Memory B cell (primary cell): ENCODE measurements at regions not wholly inside any gene's neighbourhood (a gene's known extent, or its start where the extent isn't known, plus 50 kb on each side); places are given as distances from the start of the nearest gene placed in this dataset.

Experiments used
- ATAC-seq: fragments of 150-1000 bp; cut with Tn5 transposase; 2 replicates; pipeline ENCODE4 v1.10.0; 2021; ENCODE audit warnings: low read depth, mild to moderate bottlenecking, moderate library complexity
- DNase-seq, 2 donors: peaks; one replicate each; pipeline ENCODE4 v3.0.0; 2022; ENCODE audit warnings: low spot score in 2 of 2
- H3K27ac Mint-ChIP-seq: one replicate; pipeline ENCODE4 v1.8.0; 2022; ENCODE audit warnings: mild to moderate bottlenecking, moderate library complexity, mixed read lengths
- H3K27me3 Mint-ChIP-seq: one replicate; pipeline ENCODE4 v1.8.0; 2022; ENCODE audit warnings: mixed read lengths
- H3K36me3 Mint-ChIP-seq: one replicate; pipeline ENCODE4 v1.8.0; 2022; ENCODE audit warnings: mild to moderate bottlenecking, mixed read lengths
- H3K4me1 Mint-ChIP-seq: one replicate; pipeline ENCODE4 v1.8.0; 2022; ENCODE audit warnings: mixed read lengths
- H3K4me3 Mint-ChIP-seq: one replicate; pipeline ENCODE4 v1.8.0; 2022; ENCODE audit warnings: mild to moderate bottlenecking, moderate library complexity, mixed read lengths
- H3K9me3 Mint-ChIP-seq: one replicate; pipeline ENCODE4 v1.8.0; 2022; ENCODE audit warnings: mixed read lengths

- H3K27ac Mint-ChIP-seq = no peak overlapping the region
- no peaks in the 10 kb centered on the region for H3K27me3 Mint-ChIP-seq
- H3K36me3 Mint-ChIP-seq = no peaks in the 10 kb centered on the region
- H3K4me3 Mint-ChIP-seq = no peak overlapping the region
- DNase-seq = no peak
- H3K9me3 Mint-ChIP-seq = peaks cover 1% of the 10 kb centered on the region
- no peak for ATAC-seq
- no peaks in the 10 kb centered on the region for H3K4me1 Mint-ChIP-seq
Measured at GRCh38 chr5:23405316-23406068, 101.9 kb upstream of the PRDM9 start.

- Mint-ChIP-seq H3K27ac (no peak overlapping the region), H3K36me3 (no peaks in the 10 kb centered on the region), H3K4me3 (no peak overlapping the region), H3K4me1 (no peaks in the 10 kb centered on the region), H3K27me3 (no peaks in the 10 kb centered on the region), H3K9me3 (peaks cover 3% of the 10 kb centered on the region)
- no peak for ATAC-seq
- no peak for DNase-seq
Measured at GRCh38 chr5:23402585-23402984, 104.8 kb upstream of the PRDM9 start.

GRCh38 chr5:23400951-23401350 lies 106.5 kb upstream of the PRDM9 start:
- H3K27me3 Mint-ChIP-seq = no peaks in the 10 kb centered on the region
- DNase-seq (no peak), ATAC-seq (no peak)
- H3K36me3 Mint-ChIP-seq = no peaks in the 10 kb centered on the region
- H3K9me3 Mint-ChIP-seq = peaks cover 3% of the 10 kb centered on the region
- H3K27ac Mint-ChIP-seq = no peak overlapping the region
- H3K4me3 Mint-ChIP-seq = no peak overlapping the region
- H3K4me1 Mint-ChIP-seq = no peaks in the 10 kb centered on the region

GRCh38 chr5:23396346-23396745 lies 111.1 kb upstream of the PRDM9 start:
- no peaks in the 10 kb centered on the region for H3K4me1 Mint-ChIP-seq
- DNase-seq = no peak
- H3K27ac Mint-ChIP-seq = no peak overlapping the region
- peaks cover 5% of the 10 kb centered on the region for H3K9me3 Mint-ChIP-seq
- no peak overlapping the region for H3K4me3 Mint-ChIP-seq
- no peaks in the 10 kb centered on the region for H3K36me3 Mint-ChIP-seq
- no peak for ATAC-seq
- no peaks in the 10 kb centered on the region for H3K27me3 Mint-ChIP-seq

GRCh38 chr5:23389291-23390101 lies 117.9 kb upstream of the PRDM9 start:
- DNase-seq (no peak), ATAC-seq (no peak)
- no peaks in the 10 kb centered on the region for H3K36me3 Mint-ChIP-seq
- peaks cover 3% of the 10 kb centered on the region for H3K9me3 Mint-ChIP-seq
- no peaks in the 10 kb centered on the region for H3K27me3 Mint-ChIP-seq
- H3K4me1 Mint-ChIP-seq = no peaks in the 10 kb centered on the region
- H3K27ac Mint-ChIP-seq = no peak overlapping the region
- H3K4me3 Mint-ChIP-seq = no peak overlapping the region

- Mint-ChIP-seq H3K27me3 (no peaks in the 10 kb centered on the region), H3K36me3 (no peaks in the 10 kb centered on the region), H3K27ac (no peak overlapping the region), H3K9me3 (peaks cover 9% of the 10 kb centered on the region), H3K4me3 (no peak overlapping the region), H3K4me1 (no peaks in the 10 kb centered on the region)
- ATAC-seq (no peak), DNase-seq (no peak)
Measured at GRCh38 chr5:23385036-23385435, 122.4 kb upstream of the PRDM9 start.

- ATAC-seq (no peak), DNase-seq (no peak)
- Mint-ChIP-seq H3K9me3 (peaks cover 6% of the 10 kb centered on the region), H3K4me3 (no peak overlapping the region), H3K27ac (no peak overlapping the region), H3K36me3 (no peaks in the 10 kb centered on the region), H3K4me1 (no peaks in the 10 kb centered on the region), H3K27me3 (no peaks in the 10 kb centered on the region)
Measured at GRCh38 chr5:23372177-23372576, 135.2 kb upstream of the PRDM9 start.

- Mint-ChIP-seq H3K27ac (no peak overlapping the region), H3K4me3 (no peak overlapping the region), H3K36me3 (no peaks in the 10 kb centered on the region), H3K4me1 (no peaks in the 10 kb centered on the region), H3K27me3 (no peaks in the 10 kb centered on the region), H3K9me3 (peaks cover 4% of the 10 kb centered on the region)
- ATAC-seq (no peak), DNase-seq (no peak)
Measured at GRCh38 chr5:23368393-23368792, 139.0 kb upstream of the PRDM9 start.

- no peak for ATAC-seq
- H3K36me3 Mint-ChIP-seq = no peaks in the 10 kb centered on the region
Measured at GRCh38 chr5:23367874-23368273, 139.5 kb upstream of the PRDM9 start.

GRCh38 chr5:23353286-23353685 lies 154.1 kb upstream of the PRDM9 start:
- DNase-seq = no peak
- Mint-ChIP-seq H3K27ac (no peak overlapping the region), H3K27me3 (no peaks in the 10 kb centered on the region), H3K36me3 (no peaks in the 10 kb centered on the region), H3K4me1 (no peaks in the 10 kb centered on the region), H3K9me3 (no peaks in the 10 kb centered on the region), H3K4me3 (no peak overlapping the region)
- no peak for ATAC-seq

More at GRCh38 chr5:23367874-23368273, 139.5 kb upstream of the PRDM9 start:
- no peaks in the 10 kb centered on the region for H3K27me3 Mint-ChIP-seq
- H3K9me3 Mint-ChIP-seq = peaks cover 4% of the 10 kb centered on the region
- H3K27ac Mint-ChIP-seq = no peak overlapping the region
- no peak for DNase-seq
- H3K4me1 Mint-ChIP-seq = no peaks in the 10 kb centered on the region
- no peak overlapping the region for H3K4me3 Mint-ChIP-seq

GRCh38 chr5:23352446-23352845 lies 155.0 kb upstream of the PRDM9 start:
- Mint-ChIP-seq H3K27me3 (no peaks in the 10 kb centered on the region), H3K4me3 (no peak overlapping the region), H3K27ac (no peak overlapping the region)

GRCh38 chr5:23343121-23343520 lies 164.3 kb upstream of the PRDM9 start:
- Mint-ChIP-seq H3K27ac (no peak overlapping the region), H3K36me3 (no peaks in the 10 kb centered on the region), H3K4me1 (no peaks in the 10 kb centered on the region), H3K9me3 (peaks cover 7% of the 10 kb centered on the region), H3K4me3 (no peak overlapping the region), H3K27me3 (no peaks in the 10 kb centered on the region)
- DNase-seq = no peak
- ATAC-seq = no peak

More at GRCh38 chr5:23352446-23352845, 155.0 kb upstream of the PRDM9 start:
- Mint-ChIP-seq H3K36me3 (no peaks in the 10 kb centered on the region), H3K9me3 (peaks cover 3% of the 10 kb centered on the region), H3K4me1 (no peaks in the 10 kb centered on the region)
- DNase-seq = no peak
- ATAC-seq = no peak

GRCh38 chr5:23332650-23333251 lies 174.7 kb upstream of the PRDM9 start:
- Mint-ChIP-seq H3K9me3 (no peaks in the 10 kb centered on the region), H3K27ac (no peak overlapping the region), H3K4me3 (no peak overlapping the region), H3K36me3 (no peaks in the 10 kb centered on the region), H3K4me1 (no peaks in the 10 kb centered on the region), H3K27me3 (no peaks in the 10 kb centered on the region)
- no peak for ATAC-seq
- DNase-seq = no peak

- DNase-seq = no peak
- H3K9me3 Mint-ChIP-seq = no peaks in the 10 kb centered on the region
- no peaks in the 10 kb centered on the region for H3K27me3 Mint-ChIP-seq
- no peaks in the 10 kb centered on the region for H3K36me3 Mint-ChIP-seq
- no peak overlapping the region for H3K27ac Mint-ChIP-seq
- ATAC-seq = no peak
- no peaks in the 10 kb centered on the region for H3K4me1 Mint-ChIP-seq
- H3K4me3 Mint-ChIP-seq = no peak overlapping the region
Measured at GRCh38 chr5:23330726-23331125, 176.7 kb upstream of the PRDM9 start.
